Tibial nerve (tissue), 4 donors: ENCODE measurements at regions not wholly inside any gene's neighbourhood (a gene's known extent, or its start where the extent isn't known, plus 50 kb on each side); places are given as distances from the start of the nearest gene placed in this dataset.

Experiments used
- CTCF ChIP-seq, 5 experiments: fragments of 200-600 bp in 3 of 5; fragments of 450-650 bp in 2 of 5; sonication (generic) in 3 of 5; IDR thresholded peaks; one replicate each; pipeline ENCODE4 v1.5.1; 2016 to 2019; ENCODE audit warnings: antibody characterized with exemption in 5 of 5, mild to moderate bottlenecking in 3 of 5, moderate library complexity in 2 of 5
- EP300 ChIP-seq, 2 donors: sonication (generic); formaldehyde crosslinking; IDR thresholded peaks; one replicate each; pipeline ENCODE4 v1.6.1; 2017; ENCODE audit warnings: antibody characterized with exemption in 2 of 2, mild to moderate bottlenecking in 1 of 2
- POLR2A ChIP-seq, 2 donors: fragments of 450-650 bp; IDR thresholded peaks; one replicate each; pipeline ENCODE4 v1.6.1; 2017; ENCODE audit warnings: antibody characterized with exemption in 2 of 2, mild to moderate bottlenecking in 2 of 2, moderate library complexity in 2 of 2

- TF ChIP-seq CTCF (IDR thresholded peaks at IDR 0.05) (no peak), EP300 (IDR thresholded peaks at IDR 0.05) (no peak), POLR2A (IDR thresholded peaks at IDR 0.05) (no peak)
These were observed 339.0 kb downstream of the EIPR1 start for GRCh38 chr2:3038636-3039035.
